ENCODE measurements at regions not wholly inside any gene's neighbourhood (a gene's known extent, or its start where the extent isn't known, plus 50 kb on each side); places are given as distances from the start of the nearest gene placed in this dataset.

DNA sequence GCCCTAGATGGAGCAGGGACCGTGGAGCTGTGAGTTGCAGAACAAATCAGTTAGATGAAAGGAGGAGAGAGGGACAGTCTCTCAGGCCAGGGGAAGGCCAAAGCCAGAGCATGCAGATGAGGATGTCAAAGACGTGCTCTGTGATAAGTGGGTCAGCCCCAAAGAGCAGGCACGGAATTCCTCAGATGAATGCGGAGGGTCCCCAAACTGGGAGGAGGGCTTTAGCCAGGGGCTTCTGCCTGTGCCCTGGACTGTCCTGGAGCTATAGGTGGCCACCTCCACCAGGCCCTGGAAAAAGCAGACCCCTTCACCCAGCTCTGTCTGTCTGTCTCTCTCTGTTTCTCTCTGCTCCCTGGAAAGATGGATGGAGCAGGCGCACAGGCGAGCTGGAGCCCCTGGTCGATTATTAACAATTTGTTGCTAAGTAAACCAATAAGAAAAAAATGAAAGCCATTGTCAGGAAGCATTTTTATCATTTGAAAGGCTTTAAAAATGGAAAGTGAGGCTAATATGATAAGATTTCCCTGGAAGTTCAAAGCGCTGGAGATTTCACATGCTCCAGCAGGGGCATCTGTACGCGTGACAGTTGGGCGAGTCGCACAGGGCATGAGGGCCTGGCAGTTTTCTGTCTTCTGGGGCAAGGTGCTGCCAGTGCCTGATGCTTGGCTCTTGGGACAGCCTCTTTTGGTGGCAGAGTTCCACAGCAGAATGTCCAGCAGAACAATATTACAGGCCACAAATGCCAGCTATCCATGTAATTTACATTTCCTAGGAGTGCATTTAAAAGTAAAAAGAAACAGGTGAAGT, 241.0 kb downstream of the GLI2 start:
- intact Hi-C loops (cut with micrococcal nuclease): no loop called here
- Histone ChIP-seq H3K27me3 (ENCODE audit: insufficient read depth, low read length) (no peaks in the 10 kb centered on the region; the same call in 1 of the 2 replicates), H3K4me2 (ENCODE audit: low read length) (no peak overlapping the region), H3K4me1 (ENCODE audit: control insufficient read depth in 1 of 2, insufficient read depth in 2 of 2, low read length in 2 of 2) (peaks cover 0 to 7% of the 10 kb centered on the region in 2 experiments; a peak in 2 of 4 replicates), H3K9me3 (ENCODE audit: control insufficient read depth in 1 of 2, insufficient read depth in 1 of 2, low read depth in 1 of 2, low read length in 2 of 2) (no peaks in the 10 kb centered on the region), H3K9ac (ENCODE audit: low read length) (no peak overlapping the region), H3K27ac (ENCODE audit: low read depth, low read length) (no peak overlapping the region), H4K20me1 (ENCODE audit: insufficient read depth) (no peaks in the 10 kb centered on the region), H3K4me3 (replicated peaks in 1 of 2; ENCODE audit: low read depth in 1 of 2, low read length in 2 of 2) (no peak overlapping the region), H3K9me2 (ENCODE audit: insufficient read depth) (no peaks in the 10 kb centered on the region), H3K36me3 (ENCODE audit: control insufficient read depth in 1 of 2, insufficient read depth in 2 of 2, low read length in 2 of 2) (no peaks in the 10 kb centered on the region), H3K79me2 (ENCODE audit: insufficient read depth, low read length) (no peaks in the 10 kb centered on the region), H2AFZ (ENCODE audit: low read depth, low read length, poor library complexity, severe bottlenecking) (no peak overlapping the region)
- ChIA-PET POLR2A (no interaction called here), RAD21 (ENCODE audit: low non-redundant PET in 1 of 2, low total read pairs in 2 of 2, uncharacterized antibody in 2 of 2, unreplicated experiment in 2 of 2) (no interaction called here), CTCF (no interaction called here)
- no TSS peak for BruUV-seq (replicated peaks)
- no peak for ATAC-seq
- TF ChIP-seq, protein P1, sequence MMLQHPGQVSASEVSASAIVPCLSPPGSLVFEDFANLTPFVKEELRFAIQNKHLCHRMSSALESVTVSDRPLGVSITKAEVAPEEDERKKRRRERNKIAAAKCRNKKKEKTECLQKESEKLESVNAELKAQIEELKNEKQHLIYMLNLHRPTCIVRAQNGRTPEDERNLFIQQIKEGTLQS (IDR thresholded peaks at IDR 0.05): no peak
- TF ChIP-seq YY1 (IDR thresholded peaks at IDR 0.05; ENCODE audit: extremely low read depth, insufficient replicate concordance, low read depth, low read length) (no peak), RAD21 (IDR thresholded peaks at IDR 0.05; ENCODE audit: low read depth) (no peak), ZFX (IDR thresholded peaks at IDR 0.05) (no peak), CEBPB (IDR thresholded peaks at IDR 0.05; ENCODE audit: low read depth) (no peak), SRF (IDR thresholded peaks at IDR 0.05; ENCODE audit: low read depth) (no peak), ZNF274 (IDR thresholded peaks at IDR 0.05; ENCODE audit: low read depth, low read length) (no peak), POLR2A (IDR thresholded peaks at IDR 0.05; ENCODE audit: borderline replicate concordance, extremely low read depth, insufficient read depth, insufficient read length) (no peak), EZH2phosphoT487 (IDR thresholded peaks at IDR 0.05; ENCODE audit: borderline replicate concordance) (no peak), EZH2 (IDR thresholded peaks at IDR 0.05) (no peak), POLR2AphosphoS5 (IDR thresholded peaks at IDR 0.05; ENCODE audit: low read depth, low read length) (no peak)
- TF ChIP-seq, protein P2, sequence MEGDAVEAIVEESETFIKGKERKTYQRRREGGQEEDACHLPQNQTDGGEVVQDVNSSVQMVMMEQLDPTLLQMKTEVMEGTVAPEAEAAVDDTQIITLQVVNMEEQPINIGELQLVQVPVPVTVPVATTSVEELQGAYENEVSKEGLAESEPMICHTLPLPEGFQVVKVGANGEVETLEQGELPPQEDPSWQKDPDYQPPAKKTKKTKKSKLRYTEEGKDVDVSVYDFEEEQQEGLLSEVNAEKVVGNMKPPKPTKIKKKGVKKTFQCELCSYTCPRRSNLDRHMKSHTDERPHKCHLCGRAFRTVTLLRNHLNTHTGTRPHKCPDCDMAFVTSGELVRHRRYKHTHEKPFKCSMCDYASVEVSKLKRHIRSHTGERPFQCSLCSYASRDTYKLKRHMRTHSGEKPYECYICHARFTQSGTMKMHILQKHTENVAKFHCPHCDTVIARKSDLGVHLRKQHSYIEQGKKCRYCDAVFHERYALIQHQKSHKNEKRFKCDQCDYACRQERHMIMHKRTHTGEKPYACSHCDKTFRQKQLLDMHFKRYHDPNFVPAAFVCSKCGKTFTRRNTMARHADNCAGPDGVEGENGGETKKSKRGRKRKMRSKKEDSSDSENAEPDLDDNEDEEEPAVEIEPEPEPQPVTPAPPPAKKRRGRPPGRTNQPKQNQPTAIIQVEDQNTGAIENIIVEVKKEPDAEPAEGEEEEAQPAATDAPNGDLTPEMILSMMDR (IDR thresholded peaks at IDR 0.05 in 2 of 3, conservative IDR thresholded peaks at IDR 0.05 in 1 of 3; ENCODE audit: borderline replicate concordance in 1 of 3, insufficient read depth in 1 of 3, low read depth in 2 of 3, low read length in 2 of 3): no peak
- TF ChIP-seq, protein P3, sequence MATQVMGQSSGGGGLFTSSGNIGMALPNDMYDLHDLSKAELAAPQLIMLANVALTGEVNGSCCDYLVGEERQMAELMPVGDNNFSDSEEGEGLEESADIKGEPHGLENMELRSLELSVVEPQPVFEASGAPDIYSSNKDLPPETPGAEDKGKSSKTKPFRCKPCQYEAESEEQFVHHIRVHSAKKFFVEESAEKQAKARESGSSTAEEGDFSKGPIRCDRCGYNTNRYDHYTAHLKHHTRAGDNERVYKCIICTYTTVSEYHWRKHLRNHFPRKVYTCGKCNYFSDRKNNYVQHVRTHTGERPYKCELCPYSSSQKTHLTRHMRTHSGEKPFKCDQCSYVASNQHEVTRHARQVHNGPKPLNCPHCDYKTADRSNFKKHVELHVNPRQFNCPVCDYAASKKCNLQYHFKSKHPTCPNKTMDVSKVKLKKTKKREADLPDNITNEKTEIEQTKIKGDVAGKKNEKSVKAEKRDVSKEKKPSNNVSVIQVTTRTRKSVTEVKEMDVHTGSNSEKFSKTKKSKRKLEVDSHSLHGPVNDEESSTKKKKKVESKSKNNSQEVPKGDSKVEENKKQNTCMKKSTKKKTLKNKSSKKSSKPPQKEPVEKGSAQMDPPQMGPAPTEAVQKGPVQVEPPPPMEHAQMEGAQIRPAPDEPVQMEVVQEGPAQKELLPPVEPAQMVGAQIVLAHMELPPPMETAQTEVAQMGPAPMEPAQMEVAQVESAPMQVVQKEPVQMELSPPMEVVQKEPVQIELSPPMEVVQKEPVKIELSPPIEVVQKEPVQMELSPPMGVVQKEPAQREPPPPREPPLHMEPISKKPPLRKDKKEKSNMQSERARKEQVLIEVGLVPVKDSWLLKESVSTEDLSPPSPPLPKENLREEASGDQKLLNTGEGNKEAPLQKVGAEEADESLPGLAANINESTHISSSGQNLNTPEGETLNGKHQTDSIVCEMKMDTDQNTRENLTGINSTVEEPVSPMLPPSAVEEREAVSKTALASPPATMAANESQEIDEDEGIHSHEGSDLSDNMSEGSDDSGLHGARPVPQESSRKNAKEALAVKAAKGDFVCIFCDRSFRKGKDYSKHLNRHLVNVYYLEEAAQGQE (IDR thresholded peaks at IDR 0.05; ENCODE audit: low read depth): no peak
- no peak for DNase-seq (ENCODE audit: low read depth, low spot score)
